DOHH2 (cell line): ENCODE measurements at regions not wholly inside any gene's neighbourhood (a gene's known extent, or its start where the extent isn't known, plus 50 kb on each side); places are given as distances from the start of the nearest gene placed in this dataset.

ENCODE experiments used
- EZH2phosphoT487 ChIP-seq: fragments of 200-600 bp; sonication (generic); IDR thresholded peaks from 2 replicates; pipeline ENCODE4 v1.6.1; 2017; ENCODE audit warnings: borderline replicate concordance, mild to moderate bottlenecking, antibody characterized with exemption, low read length, moderate library complexity, mixed read lengths
- TF ChIP-seq, protein P1 (sequence below): fragments of 200-600 bp; sonication (generic); IDR thresholded peaks from one replicate; pipeline ENCODE4 v1.5.1; 2014; ENCODE audit warnings: antibody characterized with exemption, mild to moderate bottlenecking, low read depth, low read length; ENCODE audit not compliant: poor library complexity, severe bottlenecking

DNA sequence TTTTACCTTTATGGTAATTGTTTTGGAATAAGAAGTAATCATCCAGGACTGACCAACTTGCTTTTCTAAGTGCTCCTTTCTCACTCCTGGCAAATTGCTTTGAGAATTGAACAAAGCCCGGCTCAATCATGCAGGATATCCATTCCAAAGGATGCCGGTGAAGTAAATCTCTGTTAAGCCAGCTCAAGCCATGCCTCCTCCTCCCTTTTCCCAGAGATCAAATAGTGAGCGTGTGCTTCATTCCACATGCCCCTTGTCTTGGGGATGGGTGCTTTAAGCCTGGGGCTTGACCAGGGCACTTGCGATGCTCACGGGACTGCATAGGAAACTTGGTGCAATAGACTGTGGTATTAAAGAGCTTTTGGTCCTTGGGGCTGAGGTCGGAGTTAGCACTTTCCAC lies 90.7 kb downstream of the UTP18 start:
- TF ChIP-seq, protein P1, sequence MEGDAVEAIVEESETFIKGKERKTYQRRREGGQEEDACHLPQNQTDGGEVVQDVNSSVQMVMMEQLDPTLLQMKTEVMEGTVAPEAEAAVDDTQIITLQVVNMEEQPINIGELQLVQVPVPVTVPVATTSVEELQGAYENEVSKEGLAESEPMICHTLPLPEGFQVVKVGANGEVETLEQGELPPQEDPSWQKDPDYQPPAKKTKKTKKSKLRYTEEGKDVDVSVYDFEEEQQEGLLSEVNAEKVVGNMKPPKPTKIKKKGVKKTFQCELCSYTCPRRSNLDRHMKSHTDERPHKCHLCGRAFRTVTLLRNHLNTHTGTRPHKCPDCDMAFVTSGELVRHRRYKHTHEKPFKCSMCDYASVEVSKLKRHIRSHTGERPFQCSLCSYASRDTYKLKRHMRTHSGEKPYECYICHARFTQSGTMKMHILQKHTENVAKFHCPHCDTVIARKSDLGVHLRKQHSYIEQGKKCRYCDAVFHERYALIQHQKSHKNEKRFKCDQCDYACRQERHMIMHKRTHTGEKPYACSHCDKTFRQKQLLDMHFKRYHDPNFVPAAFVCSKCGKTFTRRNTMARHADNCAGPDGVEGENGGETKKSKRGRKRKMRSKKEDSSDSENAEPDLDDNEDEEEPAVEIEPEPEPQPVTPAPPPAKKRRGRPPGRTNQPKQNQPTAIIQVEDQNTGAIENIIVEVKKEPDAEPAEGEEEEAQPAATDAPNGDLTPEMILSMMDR = no peak
- no peak for TF ChIP-seq EZH2phosphoT487
